ENCODE measurements at regions not wholly inside any gene's neighbourhood (a gene's known extent, or its start where the extent isn't known, plus 50 kb on each side); places are given as distances from the start of the nearest gene placed in this dataset.

DNA sequence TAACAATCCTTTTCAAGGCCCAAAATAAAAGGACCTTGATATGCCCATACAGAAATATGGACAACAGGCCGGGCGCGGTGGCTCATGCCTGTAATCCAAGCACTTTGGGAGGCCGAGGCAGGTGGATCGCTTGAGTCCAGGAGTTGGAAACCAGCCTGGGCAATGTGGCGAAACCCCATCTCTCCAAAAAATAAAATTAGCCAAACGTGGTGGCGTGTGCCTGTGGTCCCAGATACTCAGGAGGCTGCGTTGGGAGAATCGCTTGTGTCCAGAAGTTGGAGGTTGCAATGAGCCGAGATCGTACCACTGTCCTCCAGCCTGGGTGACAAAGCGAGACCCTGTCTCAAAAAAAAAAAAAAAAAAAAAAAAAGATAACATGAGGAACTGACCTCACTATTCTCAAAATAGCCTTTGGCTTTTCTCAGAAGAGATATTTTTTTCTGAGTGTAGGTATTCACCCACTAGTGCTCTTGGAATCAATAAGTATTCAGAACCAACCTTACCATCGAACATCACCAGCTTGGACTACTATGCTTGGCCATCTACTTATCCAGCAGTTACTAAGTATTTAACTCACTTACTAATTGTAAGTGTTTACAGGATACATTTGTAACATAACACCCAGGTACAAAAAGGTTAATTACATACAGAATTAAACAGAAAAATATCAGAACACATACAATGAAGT, 99.2 kb downstream of the OR2B2 start:
- intact Hi-C loops (cut with micrococcal nuclease; ENCODE audit: unreplicated experiment): no loop called here
- H3K36me3 ChIP-seq (ENCODE audit: control insufficient read depth, insufficient read depth, low read length): no peaks in the 10 kb centered on the region
- no peaks in the 10 kb centered on the region for H3K27me3 Mint-ChIP-seq (ENCODE audit: insufficient read depth, unreplicated experiment)
- POLR2A ChIA-PET: interaction anchor here (0.5 to 3.5 kb wide), 9 partner anchors 11 to 1597 kb away, joined by 3 to 41 read pairs (median 15); a partner anchor contains a TSS
- peak overlapping the region; percentile 97 for H3K27ac Mint-ChIP-seq (ENCODE audit: unreplicated experiment)
- H3K27me3 ChIP-seq (replicated peaks; ENCODE audit: control insufficient read depth, insufficient read depth, low read length): no peaks in the 10 kb centered on the region
- no peaks in the 10 kb centered on the region for H3K9me3 ChIP-seq
- peaks cover 21% of the 10 kb centered on the region for H3K4me1 Mint-ChIP-seq (ENCODE audit: low read depth, unreplicated experiment)
- TF ChIP-seq, protein P1, sequence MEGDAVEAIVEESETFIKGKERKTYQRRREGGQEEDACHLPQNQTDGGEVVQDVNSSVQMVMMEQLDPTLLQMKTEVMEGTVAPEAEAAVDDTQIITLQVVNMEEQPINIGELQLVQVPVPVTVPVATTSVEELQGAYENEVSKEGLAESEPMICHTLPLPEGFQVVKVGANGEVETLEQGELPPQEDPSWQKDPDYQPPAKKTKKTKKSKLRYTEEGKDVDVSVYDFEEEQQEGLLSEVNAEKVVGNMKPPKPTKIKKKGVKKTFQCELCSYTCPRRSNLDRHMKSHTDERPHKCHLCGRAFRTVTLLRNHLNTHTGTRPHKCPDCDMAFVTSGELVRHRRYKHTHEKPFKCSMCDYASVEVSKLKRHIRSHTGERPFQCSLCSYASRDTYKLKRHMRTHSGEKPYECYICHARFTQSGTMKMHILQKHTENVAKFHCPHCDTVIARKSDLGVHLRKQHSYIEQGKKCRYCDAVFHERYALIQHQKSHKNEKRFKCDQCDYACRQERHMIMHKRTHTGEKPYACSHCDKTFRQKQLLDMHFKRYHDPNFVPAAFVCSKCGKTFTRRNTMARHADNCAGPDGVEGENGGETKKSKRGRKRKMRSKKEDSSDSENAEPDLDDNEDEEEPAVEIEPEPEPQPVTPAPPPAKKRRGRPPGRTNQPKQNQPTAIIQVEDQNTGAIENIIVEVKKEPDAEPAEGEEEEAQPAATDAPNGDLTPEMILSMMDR (IDR thresholded peaks at IDR 0.05; ENCODE audit: insufficient read depth in 1 of 2, low read depth in 1 of 2, low read length in 1 of 2, severe bottlenecking in 1 of 2, unreplicated experiment in 1 of 2): no peak
- DNase-seq: no peak
- peak overlapping the region; percentile 87 for H3K4me3 Mint-ChIP-seq (ENCODE audit: unreplicated experiment)
- peaks cover 9% of the 10 kb centered on the region for H3K9me3 Mint-ChIP-seq (ENCODE audit: unreplicated experiment)
- peaks cover 84% of the 10 kb centered on the region for H3K36me3 Mint-ChIP-seq (ENCODE audit: insufficient read depth, unreplicated experiment)
- no TSS peak for BruUV-seq (replicated peaks)
- CTCF ChIA-PET: no interaction called here
- peak overlapping the region; percentile 37; the same call in 1 of the 2 replicates for H3K4me3 ChIP-seq (ENCODE audit: low read depth, low read length)
- peaks cover 26% of the 10 kb centered on the region for H3K4me1 ChIP-seq

DNA sequence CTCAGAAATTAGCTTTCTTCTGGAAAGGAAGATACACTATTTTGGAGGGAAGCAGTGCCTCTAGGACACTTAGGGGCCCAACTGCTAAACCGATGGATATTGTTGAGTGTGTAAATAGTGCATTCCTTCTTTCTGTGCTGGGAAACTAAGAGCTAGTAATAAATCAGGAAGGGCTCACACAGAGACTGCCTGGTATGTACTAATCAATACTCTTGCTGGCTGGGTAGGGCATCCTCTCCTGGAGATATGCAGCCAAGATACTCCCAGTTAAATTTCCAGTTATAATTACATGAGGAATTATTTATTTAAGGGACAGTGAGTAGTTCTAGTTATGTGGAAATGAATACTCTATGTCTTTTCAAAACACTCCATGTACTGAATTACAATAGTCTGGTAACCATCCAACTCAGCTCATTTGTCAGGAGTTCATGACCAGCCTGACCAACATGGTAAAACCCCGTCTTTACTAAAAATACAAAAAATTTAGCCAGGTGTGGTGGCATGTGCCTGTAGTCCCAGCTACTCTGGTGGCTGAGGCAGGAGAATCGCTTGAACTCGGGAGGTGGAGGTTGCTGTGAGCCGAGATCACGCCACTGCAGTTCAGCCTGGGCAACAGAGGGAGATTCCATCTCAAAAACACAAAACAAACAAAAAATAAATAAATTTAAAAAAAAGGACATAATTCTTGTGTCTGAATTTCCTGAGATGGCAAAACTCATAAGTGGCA, 100.0 kb downstream of the OR2B2 start:
- BruUV-seq (replicated peaks): no TSS peak
- H3K9me3 Mint-ChIP-seq (ENCODE audit: unreplicated experiment): peaks cover 9% of the 10 kb centered on the region
- peak overlapping the region; percentile 87 for H3K4me3 Mint-ChIP-seq (ENCODE audit: unreplicated experiment)
- intact Hi-C loops (cut with micrococcal nuclease; ENCODE audit: unreplicated experiment): no loop called here
- ChIA-PET POLR2A (interaction anchor here (0.5 to 3.5 kb wide), 13 partner anchors 12 to 1689 kb away, joined by 3 to 69 read pairs (median 7); a partner anchor contains a TSS), CTCF (no interaction called here)
- H3K36me3 Mint-ChIP-seq (ENCODE audit: insufficient read depth, unreplicated experiment): peaks cover 91% of the 10 kb centered on the region
- DNase-seq: no peak
- peaks cover 26% of the 10 kb centered on the region for H3K4me1 ChIP-seq
- peaks cover 21% of the 10 kb centered on the region for H3K4me1 Mint-ChIP-seq (ENCODE audit: low read depth, unreplicated experiment)
- peak overlapping the region; percentile 97 for H3K27ac Mint-ChIP-seq (ENCODE audit: unreplicated experiment)
- TF ChIP-seq, protein P1 (IDR thresholded peaks at IDR 0.05; ENCODE audit: insufficient read depth in 1 of 2, low read depth in 1 of 2, low read length in 1 of 2, severe bottlenecking in 1 of 2, unreplicated experiment in 1 of 2): no peak
- no peaks in the 10 kb centered on the region for H3K27me3 Mint-ChIP-seq (ENCODE audit: insufficient read depth, unreplicated experiment)
- H3K27me3 ChIP-seq (replicated peaks; ENCODE audit: control insufficient read depth, insufficient read depth, low read length): no peaks in the 10 kb centered on the region
- no peaks in the 10 kb centered on the region for H3K9me3 ChIP-seq
- no peak overlapping the region for H3K4me3 ChIP-seq (ENCODE audit: low read depth, low read length)
- no peaks in the 10 kb centered on the region for H3K36me3 ChIP-seq (ENCODE audit: control insufficient read depth, insufficient read depth, low read length)

DNA sequence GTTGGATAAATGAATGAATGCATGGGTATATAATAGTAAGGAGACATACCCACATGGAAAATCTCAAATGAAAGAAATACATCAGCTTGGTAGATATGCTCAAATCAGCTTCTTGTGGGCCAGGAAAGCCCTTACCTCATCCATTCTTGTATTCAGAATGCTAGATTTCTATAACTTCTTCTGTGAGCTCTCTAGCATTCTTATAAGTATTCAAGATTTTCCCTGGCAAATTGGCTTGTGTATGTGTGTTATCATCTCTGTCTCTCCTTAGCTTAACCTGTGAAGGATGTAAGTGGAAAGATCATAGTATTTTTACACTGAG, 100.8 kb downstream of the OR2B2 start:
- TF ChIP-seq, protein P1 (IDR thresholded peaks at IDR 0.05; ENCODE audit: insufficient read depth in 1 of 2, low read depth in 1 of 2, low read length in 1 of 2, severe bottlenecking in 1 of 2, unreplicated experiment in 1 of 2): no peak
- intact Hi-C loops (cut with micrococcal nuclease; ENCODE audit: unreplicated experiment): no loop called here
- ChIA-PET CTCF (no interaction called here), POLR2A (interaction anchor here (0.5 to 3.5 kb wide), 10 partner anchors 12 to 1688 kb away, joined by 3 to 69 read pairs (median 9); a partner anchor contains a TSS)
- Mint-ChIP-seq H3K36me3 (ENCODE audit: insufficient read depth, unreplicated experiment) (peaks cover 94% of the 10 kb centered on the region), H3K27me3 (ENCODE audit: insufficient read depth, unreplicated experiment) (no peaks in the 10 kb centered on the region), H3K4me3 (ENCODE audit: unreplicated experiment) (peak overlapping the region; percentile 87), H3K4me1 (ENCODE audit: low read depth, unreplicated experiment) (peaks cover 25% of the 10 kb centered on the region), H3K27ac (ENCODE audit: unreplicated experiment) (peak overlapping the region; percentile 97), H3K9me3 (ENCODE audit: unreplicated experiment) (peaks cover 9% of the 10 kb centered on the region)
- H3K4me3 ChIP-seq (ENCODE audit: low read depth, low read length): peak overlapping the region; percentile 78
- H3K36me3 ChIP-seq (ENCODE audit: control insufficient read depth, insufficient read depth, low read length): no peaks in the 10 kb centered on the region
- no TSS peak for BruUV-seq (replicated peaks)
- H3K9me3 ChIP-seq: no peaks in the 10 kb centered on the region
- no peak for DNase-seq
- H3K4me1 ChIP-seq: peaks cover 26% of the 10 kb centered on the region
- no peaks in the 10 kb centered on the region for H3K27me3 ChIP-seq (replicated peaks; ENCODE audit: control insufficient read depth, insufficient read depth, low read length)
